ENCODE measurements at regions not wholly inside any gene's neighbourhood (a gene's known extent, or its start where the extent isn't known, plus 50 kb on each side); places are given as distances from the start of the nearest gene placed in this dataset.

DNA sequence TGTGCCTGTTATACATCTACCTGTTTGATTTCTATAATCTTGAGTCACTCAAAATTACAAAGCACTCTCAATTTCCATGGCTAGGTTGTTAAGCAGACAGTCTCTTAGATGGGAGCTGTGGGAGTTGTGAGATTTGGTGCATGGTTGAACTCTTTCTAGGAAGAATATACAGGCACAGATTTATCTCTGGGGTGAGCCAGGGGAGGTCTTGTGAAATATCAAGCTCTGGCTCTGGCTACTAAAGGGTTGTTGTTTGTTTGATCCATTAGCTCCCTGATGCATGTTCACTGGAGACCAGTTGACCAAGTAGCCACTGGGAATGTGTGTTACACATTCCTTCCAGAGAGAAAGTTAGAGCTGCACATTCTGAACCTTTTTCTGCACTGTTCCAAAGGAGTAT lies 117.2 kb upstream of the HMGA2 start:
- H3K79me2 ChIP-seq: no peaks in the 10 kb centered on the region
- no peak overlapping the region for H3K4me2 ChIP-seq
- H3K9me2 ChIP-seq (replicated peaks; ENCODE audit: insufficient read depth): no peaks in the 10 kb centered on the region
- H3K4me3 ChIP-seq: no peak overlapping the region
- no peaks in the 10 kb centered on the region for H3K36me3 ChIP-seq (replicated peaks; ENCODE audit: insufficient read depth, low read depth)
- H3K9me3 ChIP-seq (ENCODE audit: low read depth): no peaks in the 10 kb centered on the region
- no peak overlapping the region for H2AFZ ChIP-seq
- DNase-seq (ENCODE audit: low spot score): no peak
- no peaks in the 10 kb centered on the region for H3K4me1 ChIP-seq (ENCODE audit: insufficient read depth)
- no peak overlapping the region for H3K27ac ChIP-seq
- H3K27me3 ChIP-seq: no peaks in the 10 kb centered on the region
- TF ChIP-seq EZH2phosphoT487 (IDR thresholded peaks at IDR 0.05; ENCODE audit: low read depth, severe bottlenecking, unreplicated experiment) (no peak), EZH2 (IDR thresholded peaks at IDR 0.05; ENCODE audit: borderline replicate concordance) (no peak), CTCF (IDR thresholded peaks at IDR 0.05; ENCODE audit: poor library complexity) (no peak)
- no peaks in the 10 kb centered on the region for H4K20me1 ChIP-seq (ENCODE audit: insufficient read depth, poor library complexity, severe bottlenecking)

DNA sequence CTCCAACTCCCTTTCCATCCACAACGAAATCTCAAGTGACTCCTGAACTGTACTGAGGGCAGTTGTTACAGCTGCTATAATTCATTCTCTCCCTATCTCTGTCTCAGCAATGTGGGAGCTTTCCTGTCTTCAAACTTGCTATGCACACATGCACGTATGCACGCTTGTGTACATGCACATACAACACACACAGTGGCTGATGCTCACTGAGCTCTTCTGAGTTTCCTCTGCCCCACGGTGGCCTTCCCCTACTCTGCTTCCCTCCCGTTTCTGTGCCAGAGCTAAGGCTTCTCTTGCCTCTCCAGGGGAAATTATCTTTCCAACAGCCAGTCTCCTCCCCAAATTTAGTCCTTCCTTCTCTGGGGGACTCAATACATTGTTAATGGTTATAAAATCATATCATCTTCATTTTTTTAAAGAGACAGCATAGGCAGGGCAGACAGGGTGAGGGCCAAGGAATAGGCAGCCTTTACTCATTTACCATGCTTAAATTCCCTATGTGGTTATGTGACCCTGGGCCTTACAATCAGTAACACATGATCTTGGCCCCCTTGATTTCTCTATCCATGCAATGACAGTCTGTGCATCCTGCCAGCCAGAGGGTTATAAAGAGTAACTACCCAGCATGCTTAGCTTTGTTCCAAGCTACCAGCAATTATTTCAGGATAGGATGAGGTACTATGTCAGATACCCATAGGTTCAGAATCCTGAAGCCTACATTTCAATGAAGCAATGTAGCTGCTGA lies 111.9 kb upstream of the HMGA2 start:
- no peak for DNase-seq (ENCODE audit: low spot score)
- H3K4me1 ChIP-seq (ENCODE audit: insufficient read depth): no peaks in the 10 kb centered on the region
- H4K20me1 ChIP-seq (ENCODE audit: insufficient read depth, poor library complexity, severe bottlenecking): no peaks in the 10 kb centered on the region

DNA sequence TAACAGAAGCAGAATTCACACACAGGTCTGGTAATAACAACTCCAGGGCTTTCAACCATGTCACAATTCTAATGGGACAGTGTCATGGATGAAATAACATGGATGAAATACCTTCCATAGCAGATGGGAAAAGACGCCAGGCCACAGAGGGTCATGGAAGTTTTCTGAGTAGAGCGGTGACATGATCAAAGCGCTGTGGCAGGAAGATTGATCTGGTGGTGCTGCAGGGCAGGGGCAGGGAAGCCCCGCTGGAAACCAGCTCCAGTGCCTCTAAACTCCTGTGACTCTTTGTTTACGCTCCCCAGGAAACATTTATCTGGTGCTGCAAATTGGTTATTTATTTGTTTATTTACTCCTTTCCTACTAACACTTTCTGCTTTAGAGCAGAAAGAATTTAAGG lies 108.3 kb upstream of the HMGA2 start:
- Histone ChIP-seq H2AFZ (no peak overlapping the region), H3K36me3 (replicated peaks; ENCODE audit: insufficient read depth, low read depth) (no peaks in the 10 kb centered on the region), H3K79me2 (no peaks in the 10 kb centered on the region), H3K27me3 (no peaks in the 10 kb centered on the region), H4K20me1 (ENCODE audit: insufficient read depth, poor library complexity, severe bottlenecking) (no peaks in the 10 kb centered on the region), H3K4me2 (no peak overlapping the region), H3K27ac (no peak overlapping the region), H3K4me1 (ENCODE audit: insufficient read depth) (no peaks in the 10 kb centered on the region), H3K9me3 (ENCODE audit: low read depth) (no peaks in the 10 kb centered on the region), H3K4me3 (no peak overlapping the region), H3K9me2 (replicated peaks; ENCODE audit: insufficient read depth) (no peaks in the 10 kb centered on the region)
- no peak for DNase-seq (ENCODE audit: low spot score)
- no peak for TF ChIP-seq EZH2 (IDR thresholded peaks at IDR 0.05; ENCODE audit: borderline replicate concordance)
- TF ChIP-seq CTCF (IDR thresholded peaks at IDR 0.05; ENCODE audit: poor library complexity): no peak
- no peak for TF ChIP-seq EZH2phosphoT487 (IDR thresholded peaks at IDR 0.05; ENCODE audit: low read depth, severe bottlenecking, unreplicated experiment)
- WGBS (ENCODE audit: low lambda C conversion rate, missing lambda C conversion rate): 62% methylated on average over 5 of the region's 5 CpGs

More for the DNA sequence above, 111.9 kb upstream of the HMGA2 start:
- Histone ChIP-seq H3K9me3 (ENCODE audit: low read depth) (no peaks in the 10 kb centered on the region), H3K27ac (no peak overlapping the region), H3K9me2 (replicated peaks; ENCODE audit: insufficient read depth) (no peaks in the 10 kb centered on the region), H3K36me3 (replicated peaks; ENCODE audit: insufficient read depth, low read depth) (no peaks in the 10 kb centered on the region), H3K4me3 (no peak overlapping the region), H3K4me2 (no peak overlapping the region), H2AFZ (no peak overlapping the region), H3K79me2 (no peaks in the 10 kb centered on the region), H3K27me3 (no peaks in the 10 kb centered on the region)
- no peak for TF ChIP-seq CTCF (IDR thresholded peaks at IDR 0.05; ENCODE audit: poor library complexity)
- TF ChIP-seq EZH2phosphoT487 (IDR thresholded peaks at IDR 0.05; ENCODE audit: low read depth, severe bottlenecking, unreplicated experiment): no peak
- TF ChIP-seq EZH2 (IDR thresholded peaks at IDR 0.05; ENCODE audit: borderline replicate concordance): no peak
- WGBS (ENCODE audit: low lambda C conversion rate, missing lambda C conversion rate): 81% methylated on average over 5 of the region's 5 CpGs

Measured in hepatocyte (in vitro differentiated cells).